ENCODE measurements at regions not wholly inside any gene's neighbourhood (a gene's known extent, or its start where the extent isn't known, plus 50 kb on each side); places are given as distances from the start of the nearest gene placed in this dataset.

DNA sequence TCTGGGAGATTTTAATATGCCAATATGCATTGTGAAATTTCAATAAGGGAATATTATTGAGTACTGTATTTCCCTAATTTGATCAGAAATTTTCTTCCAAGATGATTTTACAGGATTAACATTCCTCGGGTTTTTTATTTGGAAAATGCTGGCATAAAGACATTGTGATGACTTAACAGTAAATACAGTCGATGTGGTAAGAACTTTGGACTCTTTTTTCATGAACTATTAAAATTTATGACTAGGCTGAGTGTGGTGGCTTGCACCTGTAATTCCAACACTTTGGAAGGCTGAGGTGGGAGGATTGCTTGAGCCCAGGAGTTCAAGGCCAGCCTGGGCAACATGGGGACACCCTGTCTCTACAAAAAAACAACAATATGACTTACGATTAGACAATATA, 197.1 kb upstream of the RASSF8 start:
- Histone ChIP-seq H3K4me3 (ENCODE audit: insufficient read depth, low read depth, low read length) (no peak overlapping the region), H3K36me3 (ENCODE audit: insufficient read depth, low read length) (no peaks in the 10 kb centered on the region), H3K9me3 (ENCODE audit: insufficient read depth, low read depth, low read length) (no peaks in the 10 kb centered on the region), H3K27ac (ENCODE audit: low read depth, low read length) (no peak overlapping the region), H3K27me3 (ENCODE audit: insufficient read depth, low read length) (no peaks in the 10 kb centered on the region), H3K4me1 (ENCODE audit: insufficient read depth, low read length) (no peaks in the 10 kb centered on the region), H4K20me1 (ENCODE audit: insufficient read depth, low read length) (no peaks in the 10 kb centered on the region), H3K4me2 (ENCODE audit: low read length) (no peak overlapping the region), H3K79me2 (ENCODE audit: insufficient read depth, low read length) (no peaks in the 10 kb centered on the region), H3K9ac (ENCODE audit: low read length) (no peak overlapping the region), H2AFZ (ENCODE audit: low read depth, low read length) (no peak overlapping the region)
- H3K4me3 Mint-ChIP-seq (ENCODE audit: unreplicated experiment), result no peak overlapping the region
- DNase-seq (ENCODE audit: low read depth), result no peak
- no peaks in the 10 kb centered on the region for H3K27me3 Mint-ChIP-seq (ENCODE audit: low read depth, unreplicated experiment)
- no peak overlapping the region for H3K27ac Mint-ChIP-seq (ENCODE audit: unreplicated experiment)
- FAIRE-seq, result no peak
- no peaks in the 10 kb centered on the region for H3K36me3 Mint-ChIP-seq (ENCODE audit: low read depth, unreplicated experiment)
- peaks cover 21% of the 10 kb centered on the region for H3K4me1 Mint-ChIP-seq (ENCODE audit: low read depth, unreplicated experiment)
- TF ChIP-seq, protein P1, sequence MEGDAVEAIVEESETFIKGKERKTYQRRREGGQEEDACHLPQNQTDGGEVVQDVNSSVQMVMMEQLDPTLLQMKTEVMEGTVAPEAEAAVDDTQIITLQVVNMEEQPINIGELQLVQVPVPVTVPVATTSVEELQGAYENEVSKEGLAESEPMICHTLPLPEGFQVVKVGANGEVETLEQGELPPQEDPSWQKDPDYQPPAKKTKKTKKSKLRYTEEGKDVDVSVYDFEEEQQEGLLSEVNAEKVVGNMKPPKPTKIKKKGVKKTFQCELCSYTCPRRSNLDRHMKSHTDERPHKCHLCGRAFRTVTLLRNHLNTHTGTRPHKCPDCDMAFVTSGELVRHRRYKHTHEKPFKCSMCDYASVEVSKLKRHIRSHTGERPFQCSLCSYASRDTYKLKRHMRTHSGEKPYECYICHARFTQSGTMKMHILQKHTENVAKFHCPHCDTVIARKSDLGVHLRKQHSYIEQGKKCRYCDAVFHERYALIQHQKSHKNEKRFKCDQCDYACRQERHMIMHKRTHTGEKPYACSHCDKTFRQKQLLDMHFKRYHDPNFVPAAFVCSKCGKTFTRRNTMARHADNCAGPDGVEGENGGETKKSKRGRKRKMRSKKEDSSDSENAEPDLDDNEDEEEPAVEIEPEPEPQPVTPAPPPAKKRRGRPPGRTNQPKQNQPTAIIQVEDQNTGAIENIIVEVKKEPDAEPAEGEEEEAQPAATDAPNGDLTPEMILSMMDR (IDR thresholded peaks at IDR 0.05; ENCODE audit: insufficient read depth, low read depth, low read length), result no peak
- TF ChIP-seq EZH2 (IDR thresholded peaks at IDR 0.05; ENCODE audit: insufficient read depth, low read length), result no peak
- H3K9me3 Mint-ChIP-seq (ENCODE audit: unreplicated experiment), result no peaks in the 10 kb centered on the region

GRCh38 chr12:25764409-25764808, 194.1 kb upstream of the RASSF8 start:
- peak; percentile 66 for FAIRE-seq
- Mint-ChIP-seq H3K27me3 (ENCODE audit: low read depth, unreplicated experiment) (no peaks in the 10 kb centered on the region), H3K4me1 (ENCODE audit: low read depth, unreplicated experiment) (peaks cover 18% of the 10 kb centered on the region), H3K27ac (ENCODE audit: unreplicated experiment) (no peak overlapping the region), H3K36me3 (ENCODE audit: low read depth, unreplicated experiment) (no peaks in the 10 kb centered on the region), H3K4me3 (ENCODE audit: unreplicated experiment) (no peak overlapping the region), H3K9me3 (ENCODE audit: unreplicated experiment) (no peaks in the 10 kb centered on the region)
- Histone ChIP-seq H3K4me1 (ENCODE audit: insufficient read depth, low read length) (peaks cover 13% of the 10 kb centered on the region), H3K27ac (ENCODE audit: low read depth, low read length) (no peak overlapping the region), H3K4me2 (ENCODE audit: low read length) (no peak overlapping the region), H3K27me3 (ENCODE audit: insufficient read depth, low read length) (no peaks in the 10 kb centered on the region), H3K9me3 (ENCODE audit: insufficient read depth, low read depth, low read length) (no peaks in the 10 kb centered on the region), H3K79me2 (ENCODE audit: insufficient read depth, low read length) (no peaks in the 10 kb centered on the region), H2AFZ (ENCODE audit: low read depth, low read length) (no peak overlapping the region), H3K4me3 (ENCODE audit: insufficient read depth, low read depth, low read length) (no peak overlapping the region), H4K20me1 (ENCODE audit: insufficient read depth, low read length) (no peaks in the 10 kb centered on the region), H3K36me3 (ENCODE audit: insufficient read depth, low read length) (no peaks in the 10 kb centered on the region), H3K9ac (ENCODE audit: low read length) (no peak overlapping the region)
- peak; percentile 31 for DNase-seq (ENCODE audit: low read depth)
- TF ChIP-seq, protein P1 (IDR thresholded peaks at IDR 0.05; ENCODE audit: insufficient read depth, low read depth, low read length), result no peak
- TF ChIP-seq EZH2 (IDR thresholded peaks at IDR 0.05; ENCODE audit: insufficient read depth, low read length), result no peak

DNA sequence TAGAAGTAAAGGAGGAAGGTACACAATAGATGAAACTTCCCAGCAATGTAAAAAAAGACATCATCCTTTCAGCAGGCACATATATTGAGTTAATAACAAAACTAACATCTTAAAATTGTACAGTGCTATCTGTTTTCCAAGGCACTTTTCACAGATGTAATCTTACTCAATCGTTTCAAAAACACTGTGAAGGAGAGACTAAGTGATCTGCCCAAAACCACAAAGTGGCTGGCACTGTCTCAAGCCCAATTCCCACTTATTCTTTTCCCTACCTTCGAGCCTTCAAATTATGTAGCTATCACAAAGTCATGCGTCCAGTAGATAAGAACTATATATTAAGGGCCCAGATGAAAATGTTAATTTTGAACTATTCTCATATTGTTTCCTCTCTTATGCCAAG, 193.6 kb upstream of the RASSF8 start:
- H3K4me1 Mint-ChIP-seq (ENCODE audit: low read depth, unreplicated experiment), result peaks cover 18% of the 10 kb centered on the region
- no peaks in the 10 kb centered on the region for H3K79me2 ChIP-seq (ENCODE audit: insufficient read depth, low read length)
- H3K27ac ChIP-seq (ENCODE audit: low read depth, low read length), result no peak overlapping the region

More for the DNA sequence above, 193.6 kb upstream of the RASSF8 start:
- H3K27ac Mint-ChIP-seq (ENCODE audit: unreplicated experiment), result no peak overlapping the region
- Histone ChIP-seq H3K4me1 (ENCODE audit: insufficient read depth, low read length) (peaks cover 16% of the 10 kb centered on the region), H3K27me3 (ENCODE audit: insufficient read depth, low read length) (no peaks in the 10 kb centered on the region), H4K20me1 (ENCODE audit: insufficient read depth, low read length) (no peaks in the 10 kb centered on the region), H3K9ac (ENCODE audit: low read length) (no peak overlapping the region), H3K9me3 (ENCODE audit: insufficient read depth, low read depth, low read length) (no peaks in the 10 kb centered on the region), H3K4me3 (ENCODE audit: insufficient read depth, low read depth, low read length) (no peak overlapping the region), H3K36me3 (ENCODE audit: insufficient read depth, low read length) (no peaks in the 10 kb centered on the region), H2AFZ (ENCODE audit: low read depth, low read length) (no peak overlapping the region), H3K4me2 (ENCODE audit: low read length) (no peak overlapping the region)
- H3K9me3 Mint-ChIP-seq (ENCODE audit: unreplicated experiment), result no peaks in the 10 kb centered on the region
- no peak for FAIRE-seq
- TF ChIP-seq, protein P1 (IDR thresholded peaks at IDR 0.05; ENCODE audit: insufficient read depth, low read depth, low read length), result no peak
- no peak for TF ChIP-seq EZH2 (IDR thresholded peaks at IDR 0.05; ENCODE audit: insufficient read depth, low read length)
- no peaks in the 10 kb centered on the region for H3K27me3 Mint-ChIP-seq (ENCODE audit: low read depth, unreplicated experiment)
- peak; percentile 44 for DNase-seq (ENCODE audit: low read depth)
- H3K36me3 Mint-ChIP-seq (ENCODE audit: low read depth, unreplicated experiment), result no peaks in the 10 kb centered on the region
- no peak overlapping the region for H3K4me3 Mint-ChIP-seq (ENCODE audit: unreplicated experiment)
